Erythroblast (primary cell): ENCODE measurements at regions not wholly inside any gene's neighbourhood (a gene's known extent, or its start where the extent isn't known, plus 50 kb on each side); places are given as distances from the start of the nearest gene placed in this dataset.

ENCODE experiments used
- GATA1 ChIP-seq: IDR thresholded peaks from 2 replicates; pipeline ENCODE4 v1.6.1; 2011; ENCODE audit warnings: low read depth, mild to moderate bottlenecking, control low read depth, low read length, moderate library complexity
- POLR2A ChIP-seq: IDR thresholded peaks from 2 replicates; pipeline ENCODE4 v1.6.1; 2011; ENCODE audit warnings: mild to moderate bottlenecking, low read length

DNA sequence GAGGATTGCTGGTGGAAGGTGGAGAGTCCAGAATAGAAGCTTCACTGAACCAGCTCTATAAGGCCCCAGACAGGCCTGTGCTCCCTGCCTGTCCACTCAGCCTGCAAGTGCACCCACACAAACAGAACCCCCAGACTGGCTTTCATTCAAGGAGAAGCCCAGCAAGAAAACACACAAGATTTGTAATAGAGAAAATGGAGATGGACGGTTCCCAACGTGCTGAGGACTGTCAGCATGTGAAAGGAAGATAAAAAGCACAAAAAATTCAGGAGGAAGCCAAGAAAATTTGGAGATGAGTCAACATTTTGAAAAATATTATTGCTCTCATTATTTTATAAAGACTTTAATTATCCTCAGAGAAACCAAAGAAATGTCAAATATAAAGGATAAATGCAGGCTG is 218.2 kb upstream of the SLC10A2 start:
- no peak for TF ChIP-seq POLR2A
- TF ChIP-seq GATA1: no peak
